ENCODE measurements at regions not wholly inside any gene's neighbourhood (a gene's known extent, or its start where the extent isn't known, plus 50 kb on each side); places are given as distances from the start of the nearest gene placed in this dataset.

- TF ChIP-seq CTCF (conservative IDR thresholded peaks at IDR 0.05 in 1 of 2, IDR thresholded peaks at IDR 0.05 in 1 of 2; ENCODE audit: extremely low read depth in 1 of 2, insufficient read depth in 1 of 2, low read depth in 1 of 2, low read length in 2 of 2), result no peak
- TF ChIP-seq EZH2 (IDR thresholded peaks at IDR 0.05; ENCODE audit: borderline replicate concordance, low read length), result no peak
These were observed 123.0 kb upstream of the PCDH18 start for GRCh38 chr4:137655302-137655701.
